ENCODE measurements at regions not wholly inside any gene's neighbourhood (a gene's known extent, or its start where the extent isn't known, plus 50 kb on each side); places are given as distances from the start of the nearest gene placed in this dataset.

DNA sequence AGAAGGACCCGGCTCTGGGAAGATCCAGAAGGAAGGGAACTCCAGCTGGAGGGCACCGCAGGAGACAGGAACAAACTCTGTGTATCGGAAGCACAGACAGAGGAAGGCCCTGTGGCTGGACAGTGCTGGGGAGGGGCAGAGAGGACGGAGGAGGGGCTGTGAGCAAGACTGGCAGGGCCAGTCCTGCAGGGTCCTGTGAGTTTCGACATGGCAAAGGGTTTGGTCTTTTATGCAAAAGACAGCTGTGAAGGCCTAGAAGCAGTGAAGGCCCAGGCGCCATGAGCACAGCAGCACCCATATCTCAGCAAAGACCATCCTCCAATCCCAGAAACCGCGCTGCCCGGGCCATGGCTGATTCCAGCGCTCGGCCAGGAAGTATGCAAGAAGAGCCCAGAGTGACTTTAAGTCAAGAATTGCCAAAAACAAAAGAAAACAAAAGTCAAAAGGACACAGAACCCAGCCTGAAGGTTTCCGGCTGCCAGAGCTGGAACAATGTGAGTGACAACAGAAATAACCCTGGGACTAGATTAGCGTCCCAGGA lies 126.5 kb downstream of the NCOR2 start:
- intact Hi-C loops (cut with DNase I), result no loop called here
- peaks cover 4 to 14% of the 10 kb centered on the region in 2 donors for H3K36me3 ChIP-seq
- no peaks in the 10 kb centered on the region for H3K9me3 ChIP-seq

DNA sequence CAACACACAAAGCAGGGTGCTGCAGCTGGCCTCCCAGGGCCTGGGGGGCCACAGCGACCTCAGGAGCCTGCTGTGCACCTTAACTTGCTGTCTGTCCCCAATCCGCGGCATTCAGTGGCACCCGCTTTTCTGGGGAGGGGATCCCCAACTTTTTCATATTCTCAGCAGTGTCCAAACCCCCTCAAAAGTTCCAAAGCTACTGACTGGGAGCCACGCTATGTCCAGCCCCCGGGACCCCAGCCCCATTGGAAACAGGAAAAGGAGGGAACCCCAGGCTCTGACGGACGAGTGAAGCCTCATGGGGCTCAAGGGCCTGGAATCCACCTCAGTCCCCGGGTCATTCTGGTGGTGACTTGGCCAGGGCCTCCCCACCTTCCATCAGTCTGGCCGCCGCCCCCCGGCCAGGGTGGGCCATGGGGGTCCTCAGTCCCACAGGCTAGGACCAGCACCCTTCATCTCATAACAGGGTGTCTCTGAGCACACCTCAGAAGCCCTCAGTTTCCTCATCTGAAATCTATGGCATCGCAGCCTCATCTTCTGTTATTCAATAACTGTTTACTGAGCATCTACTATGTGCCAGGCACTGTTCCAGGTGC lies 127.3 kb downstream of the NCOR2 start:
- intact Hi-C loops (cut with DNase I), result no loop called here

More for the DNA sequence above, 126.5 kb downstream of the NCOR2 start:
- no peaks in the 10 kb centered on the region for H3K27me3 ChIP-seq
- TF ChIP-seq POLR2A (IDR thresholded peaks at IDR 0.05), result no peak
- TF ChIP-seq, protein P1, sequence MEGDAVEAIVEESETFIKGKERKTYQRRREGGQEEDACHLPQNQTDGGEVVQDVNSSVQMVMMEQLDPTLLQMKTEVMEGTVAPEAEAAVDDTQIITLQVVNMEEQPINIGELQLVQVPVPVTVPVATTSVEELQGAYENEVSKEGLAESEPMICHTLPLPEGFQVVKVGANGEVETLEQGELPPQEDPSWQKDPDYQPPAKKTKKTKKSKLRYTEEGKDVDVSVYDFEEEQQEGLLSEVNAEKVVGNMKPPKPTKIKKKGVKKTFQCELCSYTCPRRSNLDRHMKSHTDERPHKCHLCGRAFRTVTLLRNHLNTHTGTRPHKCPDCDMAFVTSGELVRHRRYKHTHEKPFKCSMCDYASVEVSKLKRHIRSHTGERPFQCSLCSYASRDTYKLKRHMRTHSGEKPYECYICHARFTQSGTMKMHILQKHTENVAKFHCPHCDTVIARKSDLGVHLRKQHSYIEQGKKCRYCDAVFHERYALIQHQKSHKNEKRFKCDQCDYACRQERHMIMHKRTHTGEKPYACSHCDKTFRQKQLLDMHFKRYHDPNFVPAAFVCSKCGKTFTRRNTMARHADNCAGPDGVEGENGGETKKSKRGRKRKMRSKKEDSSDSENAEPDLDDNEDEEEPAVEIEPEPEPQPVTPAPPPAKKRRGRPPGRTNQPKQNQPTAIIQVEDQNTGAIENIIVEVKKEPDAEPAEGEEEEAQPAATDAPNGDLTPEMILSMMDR (IDR thresholded peaks at IDR 0.05), result no peak
- WGBS, 2 donors, result 77 to 79% methylated on average over 13 of the region's 13 CpGs
- H3K4me3 ChIP-seq (replicated peaks in 1 of 3), result no peak overlapping the region
- peaks cover 0 to 22% of the 10 kb centered on the region in 2 donors for H3K4me1 ChIP-seq
- H3K27ac ChIP-seq, result peak overlapping the region in 2 of 3 donors; percentile 24 to 67
- no peak for DNase-seq

DNA sequence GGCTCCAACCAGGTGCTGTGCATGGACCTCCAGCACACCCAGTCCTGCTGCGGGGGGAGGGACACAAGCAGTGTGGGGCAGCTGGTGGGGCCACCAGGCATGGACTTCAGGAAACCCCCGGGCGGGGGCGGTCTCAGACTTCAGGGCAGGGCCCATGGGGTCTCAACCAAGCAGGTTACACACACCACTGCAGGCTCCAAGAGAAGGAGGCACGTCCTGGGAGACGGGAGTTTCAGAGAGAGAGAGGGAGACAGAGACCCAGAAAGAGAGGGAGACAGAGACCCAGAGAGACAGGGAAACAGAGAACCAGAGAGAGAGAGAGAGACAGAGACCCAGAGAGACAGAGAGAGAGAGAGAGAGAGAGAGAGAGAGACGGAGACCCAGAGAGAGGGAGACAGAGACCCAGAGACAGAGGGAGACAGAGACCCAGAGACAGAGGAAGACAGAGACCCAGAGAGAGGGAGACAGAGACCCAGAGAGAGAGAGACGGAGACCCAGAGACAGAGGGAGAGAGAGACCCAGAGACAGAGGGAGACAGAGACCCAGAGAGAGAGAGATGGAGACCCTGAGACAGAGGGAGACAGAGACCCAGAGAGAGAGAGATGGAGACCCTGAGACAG lies 128.9 kb downstream of the NCOR2 start:
- peaks cover 0 to 19% of the 10 kb centered on the region in 2 donors for H3K4me1 ChIP-seq
- no peak overlapping the region for H3K27ac ChIP-seq

More for the DNA sequence above, 127.3 kb downstream of the NCOR2 start:
- H3K36me3 ChIP-seq, result peaks cover 4 to 14% of the 10 kb centered on the region in 2 donors
- DNase-seq, result no peak
- peaks cover 0 to 22% of the 10 kb centered on the region in 2 donors for H3K4me1 ChIP-seq
- WGBS, 2 donors, result 93 to 98% methylated on average over 8 to 13 of the region's 13 CpGs
- H3K27ac ChIP-seq, result peak overlapping the region in 2 of 3 donors; percentile 24 to 67
- H3K9me3 ChIP-seq, result no peaks in the 10 kb centered on the region
- TF ChIP-seq POLR2A (IDR thresholded peaks at IDR 0.05), result no peak
- TF ChIP-seq, protein P1 (IDR thresholded peaks at IDR 0.05), result no peak
- no peaks in the 10 kb centered on the region for H3K27me3 ChIP-seq
- H3K4me3 ChIP-seq (replicated peaks in 1 of 3), result no peak overlapping the region

DNA sequence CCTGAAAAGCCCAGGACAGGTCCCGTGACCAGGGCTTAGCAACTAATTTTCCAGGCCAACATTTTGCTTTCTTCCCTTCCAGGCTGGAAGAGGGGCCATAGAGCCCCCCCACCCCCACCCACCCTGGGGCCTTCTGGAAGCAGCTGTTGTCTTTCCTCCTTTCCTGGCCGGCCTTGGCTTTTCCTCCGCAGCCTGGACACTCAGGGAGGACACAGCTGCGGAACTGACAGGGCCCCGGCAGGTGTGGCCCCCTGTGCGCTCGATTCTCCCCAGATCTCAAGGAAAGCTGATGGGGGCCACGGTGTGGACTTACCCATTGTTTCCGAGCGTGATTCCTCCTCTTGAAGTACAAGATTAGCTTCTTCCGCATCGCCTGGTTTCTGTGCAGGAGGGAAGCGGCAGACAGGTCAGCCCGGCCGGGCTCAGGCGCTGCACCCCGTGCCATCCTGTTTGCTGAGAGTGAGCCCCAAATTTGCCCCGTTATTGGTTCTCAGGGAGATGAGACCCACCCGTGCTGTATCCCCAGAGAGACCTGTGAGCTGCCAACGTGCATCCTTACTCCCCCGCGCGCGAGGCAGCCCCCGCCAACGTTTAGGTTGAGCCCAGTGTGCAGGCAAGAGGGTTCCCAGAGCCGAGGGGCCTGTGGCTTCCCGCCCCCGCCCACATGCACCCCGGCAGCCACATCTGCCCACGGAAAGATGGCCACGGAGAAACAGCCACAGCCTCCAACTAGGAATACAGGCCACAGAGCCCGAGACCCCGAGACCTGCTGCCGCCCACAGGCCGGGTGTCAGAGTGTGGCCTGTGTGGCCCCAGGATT lies 129.6 kb downstream of the NCOR2 start:
- 83 to 87% methylated on average over 26 to 29 of the region's 36 CpGs for WGBS, 2 donors
- no peak for DNase-seq
- H3K27ac ChIP-seq, result no peak overlapping the region
- no peaks in the 10 kb centered on the region for H3K27me3 ChIP-seq
- H3K9me3 ChIP-seq, result no peaks in the 10 kb centered on the region
- H3K4me1 ChIP-seq, result peaks cover 0 to 19% of the 10 kb centered on the region in 2 donors
- no peak overlapping the region for H3K4me3 ChIP-seq (replicated peaks in 1 of 3)
- peaks cover under 1 to 10% of the 10 kb centered on the region in 2 donors for H3K36me3 ChIP-seq
- intact Hi-C loops (cut with DNase I), result no loop called here
- no peak for TF ChIP-seq POLR2A (IDR thresholded peaks at IDR 0.05)
- TF ChIP-seq, protein P1 (IDR thresholded peaks at IDR 0.05), result no peak

More for the DNA sequence above, 128.9 kb downstream of the NCOR2 start:
- DNase-seq, result no peak
- TF ChIP-seq POLR2A (IDR thresholded peaks at IDR 0.05), result no peak
- TF ChIP-seq, protein P1 (IDR thresholded peaks at IDR 0.05), result no peak
- intact Hi-C loops (cut with DNase I), result no loop called here
- H3K27me3 ChIP-seq, result no peaks in the 10 kb centered on the region
- WGBS, 2 donors, result 83 to 86% methylated on average over 7 of the region's 8 CpGs
- no peak overlapping the region for H3K4me3 ChIP-seq (replicated peaks in 1 of 3)
- peaks cover 4 to 14% of the 10 kb centered on the region in 2 donors for H3K36me3 ChIP-seq
- no peaks in the 10 kb centered on the region for H3K9me3 ChIP-seq

Data from thyroid gland (tissue), 4 donors.